ENCODE measurements at regions not wholly inside any gene's neighbourhood (a gene's known extent, or its start where the extent isn't known, plus 50 kb on each side); places are given as distances from the start of the nearest gene placed in this dataset.

DNA sequence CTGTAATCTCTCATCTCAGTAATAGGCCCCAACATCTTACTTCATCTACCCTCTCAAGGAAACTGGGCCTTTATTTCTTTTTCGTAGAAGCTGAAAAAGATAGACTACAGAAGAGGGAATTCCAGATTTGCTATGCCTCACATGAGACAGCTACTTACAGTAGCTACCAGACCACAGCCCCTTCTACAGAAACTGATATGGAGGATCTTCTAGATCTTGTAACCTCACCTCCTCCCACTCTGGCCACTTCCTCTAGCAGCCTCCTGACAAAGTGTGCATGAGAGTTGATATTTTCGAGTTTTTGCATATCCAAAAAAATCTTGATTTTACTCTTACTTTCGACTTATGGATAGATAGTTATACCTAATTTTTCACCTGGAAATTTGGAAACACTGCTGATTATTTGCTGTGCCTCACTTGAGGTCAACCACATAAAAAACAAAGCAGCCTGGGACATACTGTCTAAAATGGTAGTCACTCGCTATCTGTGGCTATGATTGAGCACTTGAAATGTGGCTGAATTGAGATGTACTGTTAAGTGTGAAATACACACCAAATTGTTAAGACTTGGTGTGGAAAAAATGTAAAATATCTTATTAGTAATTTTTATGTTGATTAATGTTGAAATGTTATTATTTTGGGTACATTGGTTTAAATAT lies 86.3 kb upstream of the NID2 start (continued):
- TF ChIP-seq CBX3 (IDR thresholded peaks at IDR 0.05; ENCODE audit: borderline replicate concordance in 1 of 2, low read length in 2 of 2), result no peak
- TF ChIP-seq, protein P1, sequence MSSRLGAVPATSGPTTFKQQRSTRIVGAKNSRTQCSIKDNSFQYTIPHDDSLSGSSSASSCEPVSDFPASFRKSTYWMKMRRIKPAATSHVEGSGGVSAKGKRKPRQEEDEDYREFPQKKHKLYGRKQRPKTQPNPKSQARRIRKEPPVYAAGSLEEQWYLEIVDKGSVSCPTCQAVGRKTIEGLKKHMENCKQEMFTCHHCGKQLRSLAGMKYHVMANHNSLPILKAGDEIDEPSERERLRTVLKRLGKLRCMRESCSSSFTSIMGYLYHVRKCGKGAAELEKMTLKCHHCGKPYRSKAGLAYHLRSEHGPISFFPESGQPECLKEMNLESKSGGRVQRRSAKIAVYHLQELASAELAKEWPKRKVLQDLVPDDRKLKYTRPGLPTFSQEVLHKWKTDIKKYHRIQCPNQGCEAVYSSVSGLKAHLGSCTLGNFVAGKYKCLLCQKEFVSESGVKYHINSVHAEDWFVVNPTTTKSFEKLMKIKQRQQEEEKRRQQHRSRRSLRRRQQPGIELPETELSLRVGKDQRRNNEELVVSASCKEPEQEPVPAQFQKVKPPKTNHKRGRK (tag; IDR thresholded peaks at IDR 0.05), result no peak

DNA sequence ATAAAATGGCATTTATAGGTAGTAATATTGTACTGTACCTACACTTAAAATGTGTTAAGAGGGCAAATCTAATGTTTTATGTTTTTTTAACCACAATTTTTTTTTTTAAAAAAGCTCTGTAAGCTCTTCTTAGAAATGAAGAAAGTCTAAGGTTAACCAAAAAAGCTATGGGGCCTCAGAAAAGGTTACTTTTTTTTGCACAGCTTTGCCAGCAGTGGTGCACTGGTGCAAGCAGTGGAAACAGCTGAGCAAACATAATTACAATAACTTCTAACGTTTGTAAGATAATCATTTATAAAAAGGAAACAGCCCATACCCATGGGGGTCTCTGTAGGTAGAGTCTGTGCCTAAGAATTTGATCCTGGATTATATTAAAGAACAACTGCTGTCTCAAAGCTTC lies 85.1 kb upstream of the NID2 start:
- intact Hi-C loops (cut with micrococcal nuclease) (no loop called here), in situ Hi-C loops (cut with MboI) (no loop called here)
- Histone ChIP-seq H3K9me3 (replicated peaks; ENCODE audit: control insufficient read depth, insufficient read depth, low read depth, low read length) (no peaks in the 10 kb centered on the region), H3K9me1 (ENCODE audit: control insufficient read depth, insufficient read depth, low read length) (no peaks in the 10 kb centered on the region), H3K4me1 (replicated peaks in 1 of 2; ENCODE audit: control insufficient read depth in 2 of 2, insufficient read depth in 2 of 2, low read length in 2 of 2) (no peaks in the 10 kb centered on the region), H3K4me2 (ENCODE audit: insufficient read depth, low read length) (no peak overlapping the region), H3K79me2 (ENCODE audit: control insufficient read depth, insufficient read depth, low read length) (no peaks in the 10 kb centered on the region), H3K36me3 (ENCODE audit: control insufficient read depth, insufficient read depth, low read length) (no peaks in the 10 kb centered on the region), H3K27ac (ENCODE audit: extremely low read depth, low read depth, low read length) (no peak overlapping the region), H4K20me1 (replicated peaks; ENCODE audit: control insufficient read depth, insufficient read depth, low read length) (no peaks in the 10 kb centered on the region), H3K9ac (ENCODE audit: insufficient read depth in 1 of 2, low read depth in 2 of 2, low read length in 2 of 2) (no peak overlapping the region), H2AFZ (ENCODE audit: low read depth, low read length) (no peak overlapping the region), H3K27me3 (ENCODE audit: control insufficient read depth in 2 of 2, insufficient read depth in 2 of 2, low read length in 2 of 2) (no peaks in the 10 kb centered on the region), H3K4me3 (no peak overlapping the region)
- no peak for FAIRE-seq
- no peak for ATAC-seq
- ChIA-PET POLR2A (no interaction called here), CTCF (ENCODE audit: low intra/inter-chr PET ratio) (no interaction called here)
- BruUV-seq (replicated peaks), result no TSS peak
- 0% methylated on average over 1 of the region's 1 CpG for WGBS (ENCODE audit: insufficient coverage, low coverage, missing lambda C conversion rate)
- no peak for TF ChIP-seq ADNP (tag; IDR thresholded peaks at IDR 0.05)
- no peak for TF ChIP-seq ZNF561 (CRISPR knock-in tag; conservative IDR thresholded peaks at IDR 0.05)
- no peak for TF ChIP-seq NEUROD1 (IDR thresholded peaks at IDR 0.05; ENCODE audit: borderline replicate concordance, low read depth, low read length, partially characterized antibody)
- TF ChIP-seq SREBF2 (CRISPR knock-in tag; IDR thresholded peaks at IDR 0.05), result no peak
- TF ChIP-seq GABPB1 (CRISPR knock-in tag; IDR thresholded peaks at IDR 0.05), result no peak
- TF ChIP-seq, protein P2, sequence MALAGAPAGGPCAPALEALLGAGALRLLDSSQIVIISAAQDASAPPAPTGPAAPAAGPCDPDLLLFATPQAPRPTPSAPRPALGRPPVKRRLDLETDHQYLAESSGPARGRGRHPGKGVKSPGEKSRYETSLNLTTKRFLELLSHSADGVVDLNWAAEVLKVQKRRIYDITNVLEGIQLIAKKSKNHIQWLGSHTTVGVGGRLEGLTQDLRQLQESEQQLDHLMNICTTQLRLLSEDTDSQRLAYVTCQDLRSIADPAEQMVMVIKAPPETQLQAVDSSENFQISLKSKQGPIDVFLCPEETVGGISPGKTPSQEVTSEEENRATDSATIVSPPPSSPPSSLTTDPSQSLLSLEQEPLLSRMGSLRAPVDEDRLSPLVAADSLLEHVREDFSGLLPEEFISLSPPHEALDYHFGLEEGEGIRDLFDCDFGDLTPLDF (CRISPR knock-in tag; IDR thresholded peaks at IDR 0.05), result no peak
- TF ChIP-seq TAF15 (IDR thresholded peaks at IDR 0.05; ENCODE audit: low read depth, low read length), result no peak
- no peak for TF ChIP-seq FOSL1 (tag; conservative IDR thresholded peaks at IDR 0.05)
- no peak for TF ChIP-seq FOXA3 (CRISPR knock-in tag; conservative IDR thresholded peaks at IDR 0.05 in 1 of 2, IDR thresholded peaks at IDR 0.05 in 1 of 2)
- TF ChIP-seq ZFP1 (CRISPR knock-in tag; IDR thresholded peaks at IDR 0.05), result no peak
- TF ChIP-seq ZNF140 (CRISPR knock-in tag; IDR thresholded peaks at IDR 0.05), result no peak
- no peak for DNase-seq (ENCODE audit: extremely low read depth in 1 of 4, low spot score in 3 of 4)
